Mesendoderm (in vitro differentiated cells): ENCODE measurements at regions not wholly inside any gene's neighbourhood (a gene's known extent, or its start where the extent isn't known, plus 50 kb on each side); places are given as distances from the start of the nearest gene placed in this dataset.
A peak's percentile ranks its signal among the peaks of the same experiment; 100 is the strongest.

Experiments
- DNase-seq: peaks from one replicate; pipeline ENCODE4 v3.0.0; 2013
- H2AK5ac ChIP-seq: 2 replicates; pipeline ENCODE4 v1.6.1; 2013; ENCODE audit warnings: low read length, inconsistent platforms
- H2BK120ac ChIP-seq: 2 replicates; pipeline ENCODE4 v1.6.1; 2013; ENCODE audit warnings: low read depth, mild to moderate bottlenecking, low read length, moderate library complexity, mixed read lengths
- H2BK15ac ChIP-seq: replicated peaks from 2 replicates; pipeline ENCODE4 v1.6.1; 2013; ENCODE audit warnings: low read depth, mild to moderate bottlenecking, moderate library complexity
- H2BK5ac ChIP-seq: 2 replicates; pipeline ENCODE4 v1.6.1; 2013; ENCODE audit warnings: low read length, inconsistent platforms
- H3K18ac ChIP-seq: 2 replicates; pipeline ENCODE4 v1.6.1; 2013; ENCODE audit warnings: mild to moderate bottlenecking, low read length, mixed read lengths
- H3K23ac ChIP-seq: one replicate; pipeline ENCODE4 v1.6.1; 2013; ENCODE audit warnings: low read length
- H3K27ac ChIP-seq: 2 replicates; pipeline ENCODE4 v1.5.1; 2013; ENCODE audit warnings: low read depth, mild to moderate bottlenecking, inconsistent platforms, low read length, moderate library complexity
- H3K27me3 ChIP-seq: 2 replicates; pipeline ENCODE4 v1.6.1; 2013; ENCODE audit warnings: low read length, control low read depth, mild to moderate bottlenecking, inconsistent platforms; ENCODE audit not compliant: insufficient read depth, poor library complexity
- H3K36me3 ChIP-seq: 2 replicates; pipeline ENCODE4 v1.6.1; 2013; ENCODE audit warnings: low read length, inconsistent platforms; ENCODE audit not compliant: control insufficient read depth, insufficient read depth
- H3K4ac ChIP-seq: one replicate; pipeline ENCODE4 v1.6.1; 2013; ENCODE audit warnings: low read depth, mild to moderate bottlenecking, low read length, moderate library complexity
- H3K4me1 ChIP-seq: 2 replicates; pipeline ENCODE4 v1.6.1; 2013; ENCODE audit warnings: low read depth, low read length, inconsistent platforms; ENCODE audit not compliant: control insufficient read depth
- H3K4me2 ChIP-seq: 2 replicates; pipeline ENCODE4 v1.6.1; 2013; ENCODE audit warnings: low read length
- H3K4me3 ChIP-seq: 2 replicates; pipeline ENCODE4 v1.5.1; 2013; ENCODE audit warnings: mild to moderate bottlenecking, low read length
- H3K56ac ChIP-seq: one replicate; pipeline ENCODE4 v1.6.1; 2013; ENCODE audit warnings: low read length
- H3K79me1 ChIP-seq: 2 replicates; pipeline ENCODE4 v1.6.1; 2013; ENCODE audit warnings: low read length, inconsistent platforms
- H3K79me2 ChIP-seq: 2 replicates; pipeline ENCODE4 v1.6.1; 2013; ENCODE audit warnings: mild to moderate bottlenecking, low read length; ENCODE audit not compliant: control insufficient read depth, insufficient read depth
- H3K9ac ChIP-seq: 2 replicates; pipeline ENCODE4 v1.6.1; 2013; ENCODE audit warnings: low read length, inconsistent platforms
- H4K5ac ChIP-seq: one replicate; pipeline ENCODE4 v1.6.1; 2013; ENCODE audit warnings: low read length
- H4K8ac ChIP-seq: one replicate; pipeline ENCODE4 v1.6.1; 2013; ENCODE audit warnings: low read depth, mild to moderate bottlenecking, control low read depth, low read length, moderate library complexity
- WGBS: extraction: QIAGEN DNeasy Blood & Tissue Kit; methylation state at CpG from one replicate; pipeline ENCODE4 v1.1.7; 2013; ENCODE audit warnings: low lambda C conversion rate, missing lambda C conversion rate; ENCODE audit not compliant: insufficient coverage; ENCODE audit errors: extremely low coverage; 5-methylcytosine and 5-hydroxymethylcytosine counted together

DNA sequence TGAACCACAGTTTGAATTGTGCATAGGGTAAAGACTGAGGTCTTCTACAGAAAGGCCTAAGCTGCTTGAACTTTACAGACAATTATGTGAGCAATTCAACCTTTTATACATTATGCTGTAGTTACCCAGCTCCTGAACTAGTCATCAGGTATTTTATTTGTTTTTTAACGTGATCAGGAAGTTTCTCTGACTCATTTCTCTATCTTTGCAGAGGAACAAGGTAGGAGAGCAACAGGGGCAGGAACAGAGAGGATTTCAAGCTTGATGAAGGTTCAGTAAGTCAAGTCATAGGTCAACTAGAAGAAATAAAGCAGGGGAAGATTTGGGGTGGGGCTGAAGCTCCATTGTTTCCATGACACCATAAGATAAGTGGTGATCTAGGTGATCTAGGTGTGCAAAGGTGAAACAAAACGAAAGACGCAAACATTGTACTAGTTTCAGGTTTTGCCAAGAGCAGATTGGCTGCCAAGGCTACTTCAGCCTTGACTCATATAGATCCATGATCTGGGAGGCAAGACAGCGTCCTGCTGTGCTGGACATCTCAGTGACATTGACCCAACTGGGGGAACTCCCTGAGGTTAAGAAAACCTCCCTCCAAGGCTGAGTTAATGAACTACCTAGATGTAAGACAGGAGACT, 198.1 kb downstream of the DAD1 start:
- no peak overlapping the region for H3K18ac ChIP-seq
- H2BK120ac ChIP-seq: no peak overlapping the region
- no peaks in the 10 kb centered on the region for H3K4me1 ChIP-seq
- H3K4me2 ChIP-seq: no peak overlapping the region
- no peaks in the 10 kb centered on the region for H3K79me1 ChIP-seq
- no peak for DNase-seq
- no peaks in the 10 kb centered on the region for H3K36me3 ChIP-seq
- H3K9ac ChIP-seq: no peak overlapping the region
- no peak overlapping the region for H2AK5ac ChIP-seq
- H3K4me3 ChIP-seq: no peak overlapping the region
- H4K8ac ChIP-seq: no peak overlapping the region
- H3K27me3 ChIP-seq: no peaks in the 10 kb centered on the region
- no peak overlapping the region for H3K23ac ChIP-seq
- no peak overlapping the region for H3K56ac ChIP-seq
- no peak overlapping the region for H3K27ac ChIP-seq
- H2BK5ac ChIP-seq: no peak overlapping the region
- no peaks in the 10 kb centered on the region for H3K79me2 ChIP-seq
- H2BK15ac ChIP-seq: no peak overlapping the region
- WGBS: no CpG with 5 or more reads among the region's 4 CpGs
- H3K4ac ChIP-seq: no peak overlapping the region
- H4K5ac ChIP-seq: no peak overlapping the region

DNA sequence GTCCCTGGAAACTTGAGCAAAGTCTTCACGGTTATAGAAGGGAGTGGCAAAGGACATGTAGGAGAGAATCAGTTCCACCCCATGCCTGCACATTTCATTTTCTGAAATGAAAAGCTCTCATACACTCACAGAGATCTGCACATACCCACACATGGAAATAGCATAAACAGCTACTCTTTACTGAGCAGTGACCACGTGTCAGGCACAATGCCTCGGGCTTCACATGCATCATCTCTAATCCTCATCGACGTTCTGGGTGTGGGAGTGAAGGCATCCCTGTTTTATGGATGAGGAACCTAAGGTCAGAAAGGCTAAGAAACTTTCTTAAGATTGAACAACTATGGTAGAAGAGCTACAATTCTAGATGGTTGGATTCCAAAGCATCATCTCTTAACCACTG, 198.8 kb downstream of the DAD1 start:
- Histone ChIP-seq H3K36me3 (no peaks in the 10 kb centered on the region), H2BK15ac (no peak overlapping the region), H3K79me2 (no peaks in the 10 kb centered on the region), H3K56ac (no peak overlapping the region), H2BK120ac (no peak overlapping the region), H3K4ac (no peak overlapping the region), H3K23ac (no peak overlapping the region), H3K4me3 (no peak overlapping the region), H3K27ac (no peak overlapping the region), H4K8ac (no peak overlapping the region), H2AK5ac (no peak overlapping the region), H3K4me2 (no peak overlapping the region), H2BK5ac (no peak overlapping the region), H3K27me3 (no peaks in the 10 kb centered on the region), H4K5ac (no peak overlapping the region), H3K79me1 (no peaks in the 10 kb centered on the region), H3K4me1 (no peaks in the 10 kb centered on the region), H3K9ac (no peak overlapping the region), H3K18ac (no peak overlapping the region)
- no CpG with 5 or more reads among the region's 5 CpGs for WGBS
- no peak for DNase-seq

DNA sequence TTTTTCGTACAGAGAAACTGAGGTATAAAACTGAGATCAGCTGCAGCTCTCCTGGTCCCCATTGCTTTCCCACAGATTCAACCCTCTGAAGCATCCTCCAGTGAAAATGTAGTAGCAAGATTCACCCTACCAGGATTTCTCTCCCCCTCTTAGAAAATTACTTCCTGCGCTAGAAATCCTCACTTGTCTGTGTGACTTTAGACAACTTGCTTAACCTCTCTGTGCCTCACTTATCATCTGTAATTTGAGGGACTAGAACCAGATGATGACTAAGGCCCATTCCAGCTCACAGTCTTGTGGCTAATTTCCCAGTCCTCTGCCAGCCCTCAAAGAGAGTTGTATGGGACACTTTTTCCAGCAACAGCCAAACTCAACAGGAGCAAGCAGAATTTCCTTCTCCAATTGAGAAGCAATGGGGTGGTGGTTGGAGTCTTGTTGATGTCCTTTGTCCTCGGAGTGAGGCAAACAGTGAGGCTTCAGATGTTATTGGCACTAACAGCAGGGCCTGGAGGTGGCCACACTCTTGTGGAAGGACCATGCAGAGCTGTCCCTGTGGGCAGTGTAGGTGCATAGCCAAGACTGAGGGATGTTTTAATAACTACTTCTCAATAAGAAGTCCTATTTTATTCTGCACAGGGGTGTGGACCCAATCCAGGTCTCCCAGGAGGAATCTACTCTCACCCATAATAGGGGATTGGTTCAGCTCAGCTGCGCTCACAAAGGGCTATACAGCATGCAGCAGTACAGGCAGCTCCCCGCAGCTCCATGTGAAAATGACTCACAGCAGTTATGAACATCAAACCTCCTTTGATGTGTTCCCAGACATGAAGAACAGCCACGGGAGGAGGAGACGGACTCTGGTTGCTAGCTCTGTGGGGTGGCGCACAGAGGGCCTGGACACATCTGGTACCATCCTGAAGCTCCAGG, 200.1 kb downstream of the DAD1 start:
- H3K9ac ChIP-seq: no peak overlapping the region
- H2AK5ac ChIP-seq: peak overlapping the region; percentile 24
- no peak overlapping the region for H3K27ac ChIP-seq
- H3K27me3 ChIP-seq: no peaks in the 10 kb centered on the region
- WGBS: no CpG with 5 or more reads among the region's 8 CpGs
- no peaks in the 10 kb centered on the region for H3K79me1 ChIP-seq
- no peak overlapping the region for H3K4ac ChIP-seq
- H4K5ac ChIP-seq: no peak overlapping the region
- H2BK15ac ChIP-seq: no peak overlapping the region
- no peak overlapping the region for H3K4me2 ChIP-seq
- no peaks in the 10 kb centered on the region for H3K4me1 ChIP-seq
- DNase-seq: no peak
- no peaks in the 10 kb centered on the region for H3K79me2 ChIP-seq
- no peaks in the 10 kb centered on the region for H3K36me3 ChIP-seq
- no peak overlapping the region for H2BK120ac ChIP-seq
- no peak overlapping the region for H2BK5ac ChIP-seq
- H3K23ac ChIP-seq: no peak overlapping the region
- H3K18ac ChIP-seq: no peak overlapping the region
- H3K56ac ChIP-seq: no peak overlapping the region
- H3K4me3 ChIP-seq: no peak overlapping the region
- no peak overlapping the region for H4K8ac ChIP-seq

DNA sequence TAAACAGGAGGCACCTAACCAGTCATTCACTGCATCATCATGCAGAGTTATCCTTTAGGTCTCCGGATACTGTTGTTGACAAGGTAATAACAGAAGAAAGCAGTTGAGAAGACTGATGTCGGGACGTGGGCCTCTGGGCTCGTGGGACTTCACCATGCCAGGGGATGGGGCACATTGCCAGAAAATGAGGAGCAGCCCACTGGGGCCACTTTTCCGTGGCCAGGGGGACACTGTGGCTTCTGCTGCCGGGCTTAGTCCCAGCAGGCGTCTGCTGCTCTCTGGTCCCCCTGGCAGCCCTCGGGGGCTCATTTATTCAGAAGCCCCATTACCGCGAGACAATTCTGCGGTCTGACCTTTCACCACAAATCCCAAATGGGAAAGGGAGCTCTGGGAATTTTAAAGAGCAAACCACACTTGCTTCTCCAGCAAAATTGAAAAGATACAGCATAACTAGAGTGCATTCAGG, 201.2 kb downstream of the DAD1 start:
- Histone ChIP-seq H3K36me3 (no peaks in the 10 kb centered on the region), H2BK15ac (no peak overlapping the region), H3K4ac (no peak overlapping the region), H4K5ac (peak overlapping the region; percentile 93), H2BK120ac (no peak overlapping the region), H2AK5ac (no peak overlapping the region), H3K4me2 (no peak overlapping the region), H3K56ac (peak overlapping the region; percentile 27), H3K27ac (no peak overlapping the region), H3K79me1 (no peaks in the 10 kb centered on the region), H3K27me3 (no peaks in the 10 kb centered on the region), H2BK5ac (no peak overlapping the region), H4K8ac (no peak overlapping the region), H3K4me1 (no peaks in the 10 kb centered on the region), H3K79me2 (no peaks in the 10 kb centered on the region), H3K4me3 (no peak overlapping the region), H3K18ac (peak overlapping the region; percentile 25), H3K23ac (no peak overlapping the region), H3K9ac (no peak overlapping the region)
- DNase-seq: no peak
- no CpG with 5 or more reads among the region's 11 CpGs for WGBS

DNA sequence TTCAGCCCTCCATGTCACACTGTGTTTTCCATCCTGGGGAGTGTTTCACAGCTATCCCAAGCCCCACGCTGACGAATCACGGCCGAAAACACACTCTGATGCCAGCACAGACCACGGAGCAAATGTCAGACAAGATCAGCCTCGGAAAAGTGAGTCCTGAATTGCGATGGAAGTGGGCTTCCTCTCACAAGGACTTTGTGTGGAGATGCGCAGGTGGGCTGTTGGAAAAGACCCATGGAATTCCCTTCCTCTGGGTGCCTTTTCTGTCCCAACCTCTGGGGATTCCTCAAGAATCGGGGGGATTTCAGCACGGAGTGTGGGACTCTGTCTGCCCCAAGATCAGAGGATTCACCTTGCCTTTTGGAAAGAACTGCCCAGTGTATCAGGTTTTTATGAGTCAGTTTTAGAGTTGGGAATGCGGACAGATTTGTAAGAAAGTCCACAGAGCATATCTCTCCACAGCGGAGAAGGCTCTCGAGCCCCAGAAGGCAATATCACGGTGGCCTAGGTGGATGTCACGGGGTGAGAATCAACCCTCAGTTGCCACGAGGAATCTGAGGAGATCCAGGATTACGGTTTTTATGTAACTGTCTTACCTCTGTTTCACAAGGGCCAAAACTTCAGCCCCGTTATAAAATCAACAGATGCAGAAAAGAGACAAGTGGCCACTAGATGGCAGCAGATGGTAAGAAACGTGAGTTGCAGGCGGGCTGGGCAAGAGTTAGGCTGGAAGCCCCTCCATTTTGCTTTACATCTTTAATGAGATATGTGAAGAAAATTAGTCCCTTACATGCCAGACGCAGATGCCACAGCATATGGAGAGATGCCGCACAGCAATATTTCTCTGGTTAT, 201.9 kb downstream of the DAD1 start:
- peak; percentile 80 for DNase-seq
- Histone ChIP-seq H3K36me3 (no peaks in the 10 kb centered on the region), H2BK5ac (no peak overlapping the region), H3K56ac (peak overlapping the region; percentile 47), H3K79me1 (no peaks in the 10 kb centered on the region), H3K27me3 (no peaks in the 10 kb centered on the region), H3K27ac (no peak overlapping the region), H3K4me2 (no peak overlapping the region), H4K8ac (no peak overlapping the region), H3K18ac (no peak overlapping the region), H4K5ac (peak overlapping the region; percentile 93), H2BK120ac (no peak overlapping the region), H2BK15ac (no peak overlapping the region), H3K4me1 (peaks cover 5% of the 10 kb centered on the region), H3K23ac (no peak overlapping the region), H2AK5ac (no peak overlapping the region), H3K4ac (no peak overlapping the region), H3K4me3 (no peak overlapping the region), H3K9ac (peak overlapping the region; percentile 30), H3K79me2 (no peaks in the 10 kb centered on the region)
- no CpG with 5 or more reads among the region's 22 CpGs for WGBS
